Natural killer cell (primary cell): ENCODE measurements at regions not wholly inside any gene's neighbourhood (a gene's known extent, or its start where the extent isn't known, plus 50 kb on each side); places are given as distances from the start of the nearest gene placed in this dataset.
"Not testable (repeated sequence)": the region's sequence is repeated elsewhere in the genome, so short reads cannot be mapped to it uniquely, and the experiment has no call there.

Source experiments
- ATAC-seq, 3 donors: fragments of 150-1000 bp in 2 of 3; fragments of 200-7000 bp in 1 of 3; cut with Tn5 transposase; 1 replicate in 1 of 3; 2 replicates in 2 of 3; pipeline ENCODE4 v1.10.0; 2021; ENCODE audit warnings: mild to moderate bottlenecking in 2 of 3, moderate library complexity in 2 of 3
- DNase-seq, 2 donors: peaks; one replicate each; pipeline versions ENCODE4 v3.0.0 to v3.0.0-alpha.2; 2013 to 2021; ENCODE audit warnings: mixed read lengths in 1 of 2
- H3K27ac ChIP-seq: one replicate; pipeline ENCODE4 v1.5.1; 2013; ENCODE audit warnings: mild to moderate bottlenecking, low read length
- H3K27me3 ChIP-seq: one replicate; pipeline ENCODE4 v1.6.1; 2013; ENCODE audit warnings: low read length; ENCODE audit not compliant: control insufficient read depth, insufficient read depth
- H3K36me3 ChIP-seq: one replicate; pipeline ENCODE4 v1.6.1; 2013; ENCODE audit warnings: low read length; ENCODE audit not compliant: control insufficient read depth, insufficient read depth
- H3K4me1 ChIP-seq: one replicate; pipeline ENCODE4 v1.6.1; 2013; ENCODE audit warnings: low read length; ENCODE audit not compliant: control insufficient read depth, insufficient read depth
- H3K4me3 ChIP-seq: one replicate; pipeline ENCODE4 v1.5.1; 2013; ENCODE audit warnings: low read length
- H3K9me3 ChIP-seq: one replicate; pipeline ENCODE4 v1.6.1; 2013; ENCODE audit warnings: low read length; ENCODE audit not compliant: control insufficient read depth, insufficient read depth
- H3K27ac Mint-ChIP-seq, 2 donors: one replicate each; pipeline ENCODE4 v1.8.0; 2022; ENCODE audit warnings: mild to moderate bottlenecking in 2 of 2, mixed read lengths in 2 of 2, moderate library complexity in 1 of 2
- H3K27me3 Mint-ChIP-seq, 2 donors: one replicate each; pipeline ENCODE4 v1.8.0; 2022; ENCODE audit warnings: low read depth in 2 of 2, mixed read lengths in 2 of 2
- H3K36me3 Mint-ChIP-seq: one replicate; pipeline ENCODE4 v1.8.0; 2022; ENCODE audit warnings: mixed read lengths
- H3K4me1 Mint-ChIP-seq, 2 donors: one replicate each; pipeline ENCODE4 v1.8.0; 2022; ENCODE audit warnings: mixed read lengths in 2 of 2
- H3K4me3 Mint-ChIP-seq: one replicate; pipeline ENCODE4 v1.8.0; 2022; ENCODE audit warnings: mild to moderate bottlenecking, moderate library complexity, mixed read lengths
- H3K9me3 Mint-ChIP-seq, 2 donors: one replicate each; pipeline ENCODE4 v1.8.0; 2022; ENCODE audit warnings: mixed read lengths in 2 of 2
- WGBS: methylation state at CpG from one replicate; pipeline ENCODE4 v1.1.7; 2013; ENCODE audit warnings: missing lambda C conversion rate; ENCODE audit not compliant: insufficient coverage; 5-methylcytosine and 5-hydroxymethylcytosine counted together
- intact Hi-C: fragments of 100-400 bp; cut with micrococcal nuclease; formaldehyde crosslinking; loops from one replicate; pipeline ENCODE4 v1.14.2; 2022

DNA sequence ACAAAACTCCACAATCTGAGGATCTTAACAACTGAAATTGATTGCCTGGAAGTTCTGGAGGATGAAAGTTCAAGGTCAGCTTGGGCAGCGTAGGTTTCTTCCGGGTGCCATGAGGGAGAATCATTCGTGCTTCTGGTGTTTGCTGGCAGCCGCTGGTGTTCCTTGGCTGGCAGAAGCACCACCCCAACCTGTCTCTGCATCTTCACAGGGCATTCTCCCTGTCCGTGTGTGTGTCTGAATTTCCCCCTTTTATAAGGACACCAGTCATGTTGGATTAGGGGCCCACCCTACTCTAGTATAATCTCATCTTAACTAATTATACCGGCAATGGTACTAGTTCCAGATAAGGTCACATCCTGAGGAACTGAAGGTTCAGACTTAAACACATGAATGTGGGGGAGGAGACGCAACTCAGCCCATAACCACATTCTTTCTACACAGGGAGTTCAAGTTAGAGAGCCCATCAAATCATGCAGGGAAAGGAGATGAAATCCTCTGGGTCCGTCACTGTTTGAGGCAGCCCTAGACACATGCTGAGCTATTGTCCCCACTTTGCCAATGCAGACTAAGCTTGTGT lies 175.9 kb upstream of the PLGLB2 start:
- H3K27me3 Mint-ChIP-seq, H3K27ac Mint-ChIP-seq, ATAC-seq, H3K27ac ChIP-seq, H3K9me3 Mint-ChIP-seq, H3K4me3 Mint-ChIP-seq, intact Hi-C loops, H3K36me3 ChIP-seq, H3K36me3 Mint-ChIP-seq, H3K4me3 ChIP-seq, H3K4me1 ChIP-seq, DNase-seq, H3K27me3 ChIP-seq, H3K4me1 Mint-ChIP-seq, H3K9me3 ChIP-seq: not testable (repeated sequence)
- 100% methylated on average over 2 of the region's 8 CpGs for WGBS

- ATAC-seq, H3K4me1 ChIP-seq, H3K4me3 Mint-ChIP-seq, H3K36me3 Mint-ChIP-seq, H3K27ac Mint-ChIP-seq, H3K27me3 ChIP-seq, intact Hi-C loops, H3K4me1 Mint-ChIP-seq, H3K9me3 Mint-ChIP-seq, H3K27ac ChIP-seq, H3K9me3 ChIP-seq, H3K4me3 ChIP-seq, DNase-seq, H3K27me3 Mint-ChIP-seq, H3K36me3 ChIP-seq: not testable (repeated sequence)
- 98% methylated on average over 4 of the region's 12 CpGs for WGBS
Measured at GRCh38 chr2:87572906-87573305, 175.0 kb upstream of the PLGLB2 start.

GRCh38 chr2:87573386-87574192 lies 174.3 kb upstream of the PLGLB2 start:
- ATAC-seq, H3K27me3 ChIP-seq, H3K9me3 Mint-ChIP-seq, H3K9me3 ChIP-seq, H3K27ac Mint-ChIP-seq, intact Hi-C loops, H3K27ac ChIP-seq, H3K36me3 Mint-ChIP-seq, H3K36me3 ChIP-seq, H3K4me3 Mint-ChIP-seq, H3K4me3 ChIP-seq, H3K27me3 Mint-ChIP-seq, H3K4me1 ChIP-seq, DNase-seq, H3K4me1 Mint-ChIP-seq: not testable (repeated sequence)
- 80% methylated on average over 2 of the region's 14 CpGs for WGBS

DNA sequence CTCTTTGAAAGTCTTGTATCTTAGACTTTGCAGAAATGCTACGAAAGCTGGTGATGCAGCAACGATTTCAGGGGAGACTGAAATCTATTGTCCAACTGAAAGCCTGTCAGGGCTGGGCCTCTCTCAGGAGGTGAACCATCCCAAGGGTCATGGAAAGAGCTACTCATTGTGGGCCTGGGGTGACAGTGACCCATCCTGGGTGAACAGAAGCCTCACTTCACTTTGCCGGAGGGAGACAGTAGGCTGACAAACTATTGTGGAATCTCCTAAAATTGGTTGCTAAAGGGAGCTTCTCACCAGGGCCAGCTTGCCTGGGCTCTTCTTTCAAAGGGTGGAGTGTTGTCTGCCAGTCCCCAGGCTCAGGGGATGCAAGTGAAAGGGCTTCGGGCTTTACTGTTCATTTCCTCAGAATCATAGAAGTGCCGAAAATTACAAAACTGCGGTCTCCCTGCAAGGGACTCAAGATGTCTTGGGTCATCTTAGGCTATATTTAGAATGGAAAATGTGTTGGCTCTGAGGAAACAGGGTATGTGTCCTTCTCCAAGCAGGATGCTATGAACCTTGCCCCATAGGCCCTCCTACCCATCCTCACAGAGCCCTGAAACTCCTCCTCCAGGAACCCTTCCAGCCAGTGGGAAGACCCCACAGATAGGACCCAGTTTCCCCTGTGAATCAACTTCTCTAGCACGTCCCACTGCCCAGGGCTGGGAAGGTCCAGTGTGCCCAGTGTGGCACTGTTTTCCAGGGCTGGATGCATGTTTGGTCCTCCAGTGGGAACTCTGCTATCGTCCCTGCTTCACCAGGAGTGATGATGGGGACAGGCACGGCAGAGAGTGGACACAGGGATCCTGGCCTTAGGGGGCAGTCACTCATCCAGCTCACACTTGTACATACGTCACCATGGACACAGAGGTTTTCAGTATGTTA lies 173.4 kb upstream of the PLGLB2 start:
- H3K4me3 Mint-ChIP-seq = not testable (repeated sequence)

DNA sequence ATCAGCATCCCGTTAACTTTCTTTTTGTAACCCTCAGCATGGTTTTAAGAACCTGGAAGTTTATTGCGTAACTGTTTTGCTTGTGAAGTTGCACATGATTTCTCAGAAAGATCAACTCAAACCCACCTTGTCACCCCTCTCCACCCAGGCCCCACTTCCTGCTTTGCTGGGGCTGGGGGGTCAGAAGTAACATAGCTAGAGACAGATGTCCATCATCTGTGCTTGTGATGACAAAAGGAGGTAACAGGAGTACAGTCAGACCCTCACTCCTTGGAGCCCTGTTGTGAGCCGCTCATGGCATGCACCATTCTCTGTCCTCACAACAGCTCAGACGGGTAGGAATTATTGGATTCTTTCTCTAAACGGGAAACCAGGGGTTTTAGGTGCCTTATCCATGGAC lies 172.7 kb upstream of the PLGLB2 start:
- H3K27ac Mint-ChIP-seq, H3K27me3 Mint-ChIP-seq, H3K36me3 ChIP-seq, H3K4me3 Mint-ChIP-seq, H3K36me3 Mint-ChIP-seq, H3K4me1 Mint-ChIP-seq, intact Hi-C loops, H3K9me3 Mint-ChIP-seq, H3K9me3 ChIP-seq, H3K4me1 ChIP-seq, H3K27me3 ChIP-seq, ATAC-seq, DNase-seq, H3K27ac ChIP-seq, H3K4me3 ChIP-seq: not testable (repeated sequence)
- WGBS = 98% methylated on average over 3 of the region's 5 CpGs

More for the DNA sequence above, 173.4 kb upstream of the PLGLB2 start:
- intact Hi-C loops, H3K27ac Mint-ChIP-seq, H3K27me3 Mint-ChIP-seq, H3K36me3 ChIP-seq, H3K9me3 ChIP-seq, ATAC-seq, H3K36me3 Mint-ChIP-seq, H3K27me3 ChIP-seq, DNase-seq, H3K27ac ChIP-seq, H3K4me1 ChIP-seq, H3K9me3 Mint-ChIP-seq, H3K4me3 ChIP-seq, H3K4me1 Mint-ChIP-seq: not testable (repeated sequence)
- 79% methylated on average over 2 of the region's 10 CpGs for WGBS

DNA sequence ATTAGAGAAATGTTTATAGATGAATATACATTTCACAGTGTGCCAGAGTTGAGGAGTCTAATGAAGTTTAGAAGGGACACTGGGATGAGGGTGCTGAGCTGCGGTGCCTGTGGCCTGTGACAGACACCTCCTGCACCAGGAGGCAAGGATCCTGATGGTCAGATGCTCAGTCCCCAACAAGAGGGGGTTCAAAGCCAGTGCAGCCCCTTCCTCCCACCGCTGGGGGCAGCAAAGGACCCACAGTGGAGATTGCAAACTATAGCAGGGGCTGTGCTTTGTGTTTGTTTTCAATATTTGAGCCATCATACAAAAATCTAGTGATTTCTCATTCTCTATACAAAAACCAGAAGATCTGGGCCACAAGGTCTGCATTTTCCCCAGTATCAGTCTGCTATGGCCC lies 170.5 kb upstream of the PLGLB2 start:
- H3K36me3 Mint-ChIP-seq, H3K27me3 ChIP-seq, H3K27ac Mint-ChIP-seq, intact Hi-C loops, DNase-seq, H3K36me3 ChIP-seq, H3K27me3 Mint-ChIP-seq, H3K4me3 ChIP-seq, H3K27ac ChIP-seq, H3K9me3 ChIP-seq, H3K4me1 ChIP-seq, H3K9me3 Mint-ChIP-seq, H3K4me3 Mint-ChIP-seq, H3K4me1 Mint-ChIP-seq: not testable (repeated sequence)
- ATAC-seq = peak in 2 of 3 donors; percentile 54 to 62
- no CpG with 5 or more reads among the region's 2 CpGs for WGBS

DNA sequence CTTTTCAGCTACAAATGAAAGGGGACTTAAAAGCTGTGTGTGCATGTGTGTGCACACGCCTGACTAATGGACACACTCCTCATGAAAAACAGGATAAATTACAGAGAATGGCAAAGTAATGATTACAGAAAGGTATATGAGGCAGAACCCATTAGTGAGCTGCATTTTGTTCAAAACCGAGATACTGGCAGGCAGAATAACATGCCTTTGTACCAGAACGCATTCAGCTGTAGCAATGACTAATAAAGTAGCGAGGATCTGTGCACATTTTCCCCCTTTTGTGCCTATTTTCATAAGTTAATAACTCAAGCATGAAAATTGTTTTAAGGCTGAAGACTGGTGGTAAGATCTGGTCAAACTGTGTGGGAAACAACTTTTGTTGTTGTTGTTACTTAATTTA lies 165.7 kb upstream of the PLGLB2 start:
- H3K27ac Mint-ChIP-seq, H3K36me3 Mint-ChIP-seq, H3K4me3 Mint-ChIP-seq, H3K4me1 Mint-ChIP-seq, H3K4me1 ChIP-seq, H3K4me3 ChIP-seq, H3K27ac ChIP-seq, DNase-seq, H3K27me3 ChIP-seq, ATAC-seq, H3K27me3 Mint-ChIP-seq, H3K9me3 ChIP-seq, H3K36me3 ChIP-seq, H3K9me3 Mint-ChIP-seq, intact Hi-C loops: not testable (repeated sequence)
- WGBS = no CpG with 5 or more reads among the region's 4 CpGs
